Fibroblast of villous mesenchyme (primary cell): ENCODE measurements at regions not wholly inside any gene's neighbourhood (a gene's known extent, or its start where the extent isn't known, plus 50 kb on each side); places are given as distances from the start of the nearest gene placed in this dataset.

Source experiments
- DNase-seq: peaks from one replicate; pipeline ENCODE4 v3.0.0-alpha.2; 2010; ENCODE audit warnings: low read depth
- H3K4me3 ChIP-seq: 2 replicates; pipeline ENCODE4 v1.5.1; 2011; ENCODE audit warnings: low read depth, mild to moderate bottlenecking, low read length
- TF ChIP-seq, protein P1 (sequence below): IDR thresholded peaks from 2 replicates; pipeline ENCODE4 v1.5.1; 2012; ENCODE audit warnings: low read depth, mild to moderate bottlenecking, low read length; ENCODE audit not compliant: insufficient read depth

DNA sequence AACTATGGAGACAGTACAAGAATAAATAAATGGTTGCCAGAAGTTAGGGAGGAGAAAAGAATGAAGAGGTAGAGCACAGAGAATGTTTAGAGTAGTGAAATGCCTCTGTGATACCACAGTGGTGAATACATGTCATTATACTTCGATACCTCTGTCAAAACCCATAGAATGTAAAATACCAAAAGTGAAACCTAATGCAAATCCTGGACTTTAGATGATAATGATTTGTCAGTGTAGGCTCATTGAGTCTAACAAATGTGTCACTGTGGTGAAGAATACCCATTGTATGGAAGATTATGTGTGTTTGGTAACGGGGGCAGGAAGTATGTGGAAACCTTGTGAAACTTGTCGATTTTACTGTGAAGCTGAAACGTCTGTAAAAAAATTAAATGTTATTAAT, 1106.5 kb upstream of the TMPRSS15 start:
- no peak for DNase-seq
- H3K4me3 ChIP-seq = no peak overlapping the region
- TF ChIP-seq, protein P1, sequence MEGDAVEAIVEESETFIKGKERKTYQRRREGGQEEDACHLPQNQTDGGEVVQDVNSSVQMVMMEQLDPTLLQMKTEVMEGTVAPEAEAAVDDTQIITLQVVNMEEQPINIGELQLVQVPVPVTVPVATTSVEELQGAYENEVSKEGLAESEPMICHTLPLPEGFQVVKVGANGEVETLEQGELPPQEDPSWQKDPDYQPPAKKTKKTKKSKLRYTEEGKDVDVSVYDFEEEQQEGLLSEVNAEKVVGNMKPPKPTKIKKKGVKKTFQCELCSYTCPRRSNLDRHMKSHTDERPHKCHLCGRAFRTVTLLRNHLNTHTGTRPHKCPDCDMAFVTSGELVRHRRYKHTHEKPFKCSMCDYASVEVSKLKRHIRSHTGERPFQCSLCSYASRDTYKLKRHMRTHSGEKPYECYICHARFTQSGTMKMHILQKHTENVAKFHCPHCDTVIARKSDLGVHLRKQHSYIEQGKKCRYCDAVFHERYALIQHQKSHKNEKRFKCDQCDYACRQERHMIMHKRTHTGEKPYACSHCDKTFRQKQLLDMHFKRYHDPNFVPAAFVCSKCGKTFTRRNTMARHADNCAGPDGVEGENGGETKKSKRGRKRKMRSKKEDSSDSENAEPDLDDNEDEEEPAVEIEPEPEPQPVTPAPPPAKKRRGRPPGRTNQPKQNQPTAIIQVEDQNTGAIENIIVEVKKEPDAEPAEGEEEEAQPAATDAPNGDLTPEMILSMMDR = no peak

DNA sequence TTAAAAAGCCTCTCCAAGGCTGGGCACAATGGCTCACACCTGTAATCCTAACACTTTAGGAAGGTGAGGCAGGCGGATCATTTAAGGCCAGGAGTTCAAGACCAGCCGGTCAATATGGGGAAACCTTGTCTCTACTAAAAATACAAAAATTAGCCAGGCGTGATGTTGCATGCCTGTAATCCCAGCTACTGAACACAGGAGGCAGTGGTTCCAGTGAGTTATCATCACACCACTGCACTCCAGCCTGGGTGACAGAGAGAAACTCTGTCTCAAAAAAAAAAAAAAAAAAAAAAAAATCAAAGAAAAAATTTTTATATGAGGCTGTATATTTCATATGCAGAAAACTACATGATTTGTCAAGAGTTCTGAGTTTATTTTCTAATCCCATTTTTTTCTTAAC, 1107.1 kb upstream of the TMPRSS15 start:
- DNase-seq = no peak
- no peak overlapping the region for H3K4me3 ChIP-seq
- TF ChIP-seq, protein P1 = no peak

DNA sequence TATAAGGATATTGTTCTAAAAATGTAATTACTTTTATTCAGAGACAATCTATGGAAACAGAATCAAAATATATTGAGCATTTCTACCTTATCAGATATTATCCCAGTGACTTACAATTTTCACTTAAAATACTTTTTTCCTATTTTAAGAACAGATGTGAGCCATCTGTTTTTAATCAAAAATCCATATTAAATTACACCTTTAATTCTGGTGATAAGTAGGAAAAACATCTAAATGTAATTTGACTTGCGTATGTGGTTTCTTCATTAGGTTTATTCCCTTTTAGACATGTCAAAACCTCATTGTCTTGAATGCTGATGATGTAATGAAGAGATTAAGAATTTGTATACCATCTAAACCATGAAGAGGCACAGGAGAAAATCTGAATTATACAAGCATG, 1118.8 kb upstream of the TMPRSS15 start:
- DNase-seq = no peak
- no peak overlapping the region for H3K4me3 ChIP-seq
- TF ChIP-seq, protein P1 = no peak

DNA sequence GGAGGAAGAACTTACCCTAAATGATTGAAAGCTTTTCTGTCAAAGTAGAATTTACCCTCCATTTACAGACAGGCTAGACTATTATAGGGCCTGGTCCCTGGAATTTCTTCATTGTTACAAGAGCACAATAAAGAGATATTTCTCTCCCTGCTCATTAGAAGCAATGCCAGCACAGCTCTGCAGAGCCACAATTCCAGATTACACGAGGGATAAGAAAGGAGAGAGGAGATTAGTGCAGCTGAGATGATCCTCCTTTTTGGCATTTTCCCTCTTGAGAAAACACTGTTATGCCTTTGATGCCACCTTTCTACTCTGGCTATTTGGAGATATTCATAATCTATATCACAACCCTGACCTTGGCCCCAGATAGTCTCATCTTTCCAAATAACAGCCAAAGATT, 1119.5 kb upstream of the TMPRSS15 start:
- H3K4me3 ChIP-seq = no peak overlapping the region
- TF ChIP-seq, protein P1 = no peak
- DNase-seq = no peak

DNA sequence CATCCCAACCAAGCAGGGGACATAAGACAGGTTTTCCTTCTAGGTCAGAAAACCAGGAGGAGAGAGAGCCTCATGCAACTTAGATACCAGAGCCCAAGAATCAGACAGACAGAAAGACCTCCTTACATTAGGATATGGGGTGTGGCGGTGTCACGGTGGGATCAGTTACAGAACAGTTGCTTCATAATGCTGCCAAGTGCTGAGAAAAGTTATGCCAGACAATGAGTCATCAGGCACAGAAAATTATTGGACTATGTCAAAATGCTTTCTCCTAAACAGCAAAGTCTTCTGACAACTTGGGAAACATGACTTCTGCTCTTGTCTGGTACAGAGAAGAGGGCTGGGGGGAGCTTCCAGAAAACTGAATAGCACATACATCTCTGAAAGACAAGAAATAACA, 1120.2 kb upstream of the TMPRSS15 start:
- H3K4me3 ChIP-seq = no peak overlapping the region
- DNase-seq = no peak
- TF ChIP-seq, protein P1 = no peak

DNA sequence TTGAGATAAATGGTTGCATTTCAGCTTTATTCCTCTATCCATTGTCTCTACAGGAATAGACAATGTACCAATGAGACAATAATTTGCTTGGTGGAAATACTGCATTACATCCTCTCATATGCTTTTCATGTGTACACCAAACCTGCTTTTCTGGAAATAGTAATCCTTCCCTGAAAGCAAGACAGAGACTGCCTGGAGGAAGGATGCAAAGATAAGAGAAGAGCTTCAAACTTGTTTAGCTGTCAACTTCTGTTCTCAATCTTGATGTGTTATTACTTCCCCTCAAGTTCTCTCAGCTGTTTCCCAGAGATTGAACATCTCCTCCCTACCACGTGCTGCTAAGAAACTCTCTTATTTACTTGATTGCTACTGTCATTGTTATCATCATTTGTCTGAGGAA, 1125.4 kb upstream of the TMPRSS15 start:
- TF ChIP-seq, protein P1 = no peak
- DNase-seq = no peak
- no peak overlapping the region for H3K4me3 ChIP-seq

DNA sequence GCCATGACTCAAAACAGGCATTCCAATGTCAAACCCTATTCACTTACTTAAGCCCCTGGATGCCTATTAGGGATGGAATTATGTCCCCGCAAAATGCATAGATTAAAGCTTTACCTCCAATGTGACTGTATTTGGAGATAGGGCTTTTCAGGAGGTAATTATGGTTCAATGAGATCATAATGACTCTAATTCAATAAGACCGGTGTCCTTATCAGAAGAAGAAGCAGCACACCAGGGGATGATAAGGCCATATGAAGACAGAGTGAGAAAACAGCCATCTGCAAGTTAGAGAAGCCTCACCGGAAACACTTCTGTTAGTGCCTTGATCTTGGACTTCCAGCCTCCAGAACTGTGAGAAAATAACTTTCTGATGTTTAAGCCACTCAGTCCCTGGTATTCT, 1131.8 kb upstream of the TMPRSS15 start:
- no peak for DNase-seq
- H3K4me3 ChIP-seq = no peak overlapping the region
- TF ChIP-seq, protein P1 = no peak
